ENCODE measurements at regions not wholly inside any gene's neighbourhood (a gene's known extent, or its start where the extent isn't known, plus 50 kb on each side); places are given as distances from the start of the nearest gene placed in this dataset.
"Not testable (repeated sequence)": the region's sequence is repeated elsewhere in the genome, so short reads cannot be mapped to it uniquely, and the experiment has no call there.

- not testable (repeated sequence) for DNase-seq (ENCODE audit: low read depth)
These were observed 115.7 kb upstream of the AKAP13 start for GRCh38 chr15:85264614-85265190.

GRCh38 chr15:85267158-85267857, 113.1 kb upstream of the AKAP13 start:
- DNase-seq (ENCODE audit: low read depth): not testable (repeated sequence)

- DNase-seq (ENCODE audit: low read depth): no peak
These were observed 105.9 kb upstream of the AKAP13 start for GRCh38 chr15:85274315-85275050.

DNA sequence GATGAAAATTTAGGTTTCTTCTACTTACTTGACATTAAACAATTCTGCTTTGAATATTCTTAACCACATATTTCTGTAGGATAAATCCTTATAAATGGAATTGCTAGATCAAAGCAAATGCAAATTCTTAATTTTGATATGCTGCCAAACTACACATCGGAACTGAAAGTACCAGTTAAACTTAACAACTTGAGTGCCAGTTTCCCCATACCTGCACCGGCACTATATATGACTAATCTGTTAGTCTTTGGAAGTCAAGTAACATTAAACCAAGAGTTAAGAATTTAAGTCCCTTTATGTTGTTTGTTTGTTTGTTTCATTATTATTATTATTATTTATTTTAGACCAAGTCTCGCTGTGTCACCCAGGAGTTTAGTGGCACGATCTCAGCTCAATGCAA, 103.9 kb upstream of the AKAP13 start:
- DNase-seq (ENCODE audit: low read depth): no peak

- DNase-seq (ENCODE audit: low read depth): no peak
These were observed 103.5 kb upstream of the AKAP13 start for GRCh38 chr15:85276921-85277320.

DNA sequence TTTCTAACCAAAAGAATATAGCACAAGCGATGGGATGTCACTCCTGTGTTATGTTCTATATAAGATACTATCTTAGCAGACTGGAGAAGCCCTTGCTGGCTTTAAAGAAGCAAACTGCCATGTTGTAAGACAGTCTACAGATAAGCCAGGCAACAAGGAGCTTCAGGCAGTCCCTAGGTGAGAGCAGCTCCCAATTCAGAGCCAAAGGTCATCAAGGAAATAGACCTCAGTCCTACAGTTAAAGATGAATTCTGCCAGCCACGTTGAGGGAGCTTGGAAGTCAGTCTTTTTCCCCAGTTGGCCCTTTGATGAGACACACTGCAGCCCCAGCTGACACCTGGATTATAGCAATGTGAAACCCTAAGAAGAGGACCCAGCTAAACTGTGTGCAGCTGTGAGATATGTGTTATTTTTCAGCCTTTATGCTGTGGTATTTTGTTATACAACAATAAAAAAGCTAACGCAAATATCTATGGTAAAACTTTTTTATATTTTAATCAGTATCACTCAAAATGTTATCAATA, 102.5 kb upstream of the AKAP13 start:
- no peak for DNase-seq (ENCODE audit: low read depth)

- DNase-seq (ENCODE audit: low read depth): no peak
These were observed 100.2 kb upstream of the AKAP13 start for GRCh38 chr15:85280203-85280602.

GRCh38 chr15:85281293-85281882, 99.0 kb upstream of the AKAP13 start:
- no peak for DNase-seq (ENCODE audit: low read depth)

DNA sequence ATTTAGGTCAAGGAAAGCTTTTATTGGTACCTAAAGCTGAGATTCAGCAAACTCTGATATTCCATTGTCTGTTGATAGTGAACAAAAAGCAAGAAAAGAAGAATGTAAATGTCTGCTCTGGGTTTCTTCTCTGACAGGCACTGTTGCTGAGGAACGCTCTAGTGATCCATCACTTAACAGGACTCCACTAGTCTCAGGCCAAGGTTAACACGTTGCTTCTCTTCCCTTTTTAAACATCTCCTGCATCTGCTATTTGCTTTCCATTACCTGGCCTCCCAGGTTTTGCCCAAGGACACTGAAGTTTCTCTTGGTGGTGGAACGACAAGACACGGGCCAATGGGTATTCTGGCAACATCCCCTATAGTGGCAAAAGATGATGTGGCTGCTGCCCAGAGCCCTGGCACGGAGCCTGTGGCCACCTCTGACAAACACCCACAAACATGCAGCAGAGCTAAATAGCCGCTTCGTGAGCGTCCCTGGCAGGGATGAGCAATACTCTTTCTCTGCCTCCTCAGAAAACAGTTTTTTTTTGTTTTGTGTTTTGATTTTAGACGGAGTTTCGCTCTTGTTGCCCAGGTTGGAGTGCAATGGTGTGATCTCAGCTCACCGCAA, 97.8 kb upstream of the AKAP13 start:
- DNase-seq (ENCODE audit: low read depth): no peak

- DNase-seq (ENCODE audit: low read depth): not testable (repeated sequence)
These were observed 96.6 kb upstream of the AKAP13 start for GRCh38 chr15:85283815-85284214.

DNA sequence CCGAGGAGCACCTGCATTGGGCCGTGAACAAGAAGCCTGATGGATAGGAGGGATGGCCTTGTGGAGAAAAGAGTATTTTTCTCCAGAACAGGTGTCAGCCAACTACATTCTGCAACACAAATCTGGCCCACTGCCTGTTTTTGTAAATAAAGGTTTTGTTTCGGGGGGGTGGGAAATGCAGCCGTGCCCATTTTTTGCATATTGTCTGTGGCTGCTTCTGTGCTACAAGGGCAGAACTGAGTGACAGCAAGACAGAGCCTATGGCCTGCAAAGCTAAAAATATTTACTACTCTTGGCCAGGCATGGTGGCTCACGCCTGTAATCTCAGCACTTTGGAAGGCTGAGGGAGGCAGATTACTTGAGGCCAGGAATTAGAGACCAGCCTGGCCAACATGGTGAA, 95.9 kb upstream of the AKAP13 start:
- DNase-seq (ENCODE audit: low read depth): no peak

DNA sequence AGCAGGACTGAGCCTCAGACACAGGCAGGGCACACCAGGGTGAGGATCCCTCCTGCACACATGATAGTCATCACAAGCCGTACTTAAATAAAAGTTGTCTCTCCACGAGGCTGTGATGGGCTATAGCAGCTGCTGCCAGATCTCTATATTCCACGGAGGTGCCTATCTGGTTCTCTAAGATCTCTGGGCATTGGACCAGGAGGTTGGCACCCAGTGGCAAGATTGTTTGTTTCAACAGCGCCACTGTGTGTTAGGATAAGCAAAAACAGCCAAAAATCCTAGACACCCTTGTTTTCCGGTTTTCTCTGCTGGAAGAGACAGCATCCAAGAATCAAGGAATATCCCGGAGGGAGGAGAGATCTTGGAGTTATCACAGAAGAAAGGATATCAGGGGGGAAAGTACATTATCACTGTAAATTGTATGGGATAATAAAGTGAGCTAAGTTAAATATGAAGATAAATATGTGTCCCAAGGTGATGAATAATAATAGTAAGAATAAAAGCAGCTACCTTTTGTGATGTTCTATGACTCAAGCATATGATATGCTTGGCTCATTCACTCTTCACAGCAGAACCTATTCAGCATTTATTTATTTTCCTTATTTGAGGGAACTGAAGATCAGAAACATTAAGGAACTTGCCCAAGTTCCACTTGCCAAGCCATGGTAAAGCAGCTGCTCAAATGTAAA, 90.6 kb upstream of the AKAP13 start:
- peak; percentile 10 for DNase-seq (ENCODE audit: low read depth)

- DNase-seq (ENCODE audit: low read depth): not testable (repeated sequence)
These were observed 87.8 kb upstream of the AKAP13 start for GRCh38 chr15:85292583-85292982.

DNA sequence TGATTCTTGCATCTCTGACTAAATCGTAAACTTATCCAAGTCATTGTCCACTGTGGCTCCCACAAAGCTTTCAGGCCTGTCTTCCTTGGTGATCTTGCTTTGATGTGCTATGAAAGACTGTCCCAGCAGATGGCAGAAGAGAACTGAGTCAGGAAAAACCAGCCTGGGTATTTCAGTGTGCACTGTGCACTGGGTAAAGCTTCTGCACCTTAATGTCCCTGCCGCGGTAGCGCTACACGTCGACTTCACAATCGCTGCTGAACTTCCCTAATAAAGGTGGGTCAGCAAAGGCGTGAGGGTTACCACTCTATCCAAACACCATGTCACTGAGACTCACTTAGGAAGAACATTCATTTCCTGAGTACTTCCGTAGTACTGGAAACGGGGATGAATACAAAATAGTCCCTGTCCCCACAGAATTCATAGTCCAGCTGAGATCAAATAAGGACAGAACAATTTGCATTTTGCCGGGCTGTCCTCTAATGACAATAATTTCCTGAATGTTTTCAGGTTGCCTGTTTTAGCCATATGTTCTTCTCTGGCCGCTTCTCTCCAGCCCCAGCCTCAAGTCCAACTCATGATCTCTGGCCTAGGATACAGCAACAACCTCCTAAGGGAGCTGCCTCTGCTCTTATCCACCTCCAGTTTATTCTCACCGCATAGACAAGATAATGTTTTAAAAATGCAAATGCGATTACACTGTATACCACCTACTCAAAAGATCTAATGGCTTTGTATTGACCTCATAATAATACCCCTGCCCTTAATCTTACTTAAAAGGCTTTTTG, 83.6 kb upstream of the AKAP13 start:
- peak; percentile 59 for DNase-seq (ENCODE audit: low read depth)

DNA sequence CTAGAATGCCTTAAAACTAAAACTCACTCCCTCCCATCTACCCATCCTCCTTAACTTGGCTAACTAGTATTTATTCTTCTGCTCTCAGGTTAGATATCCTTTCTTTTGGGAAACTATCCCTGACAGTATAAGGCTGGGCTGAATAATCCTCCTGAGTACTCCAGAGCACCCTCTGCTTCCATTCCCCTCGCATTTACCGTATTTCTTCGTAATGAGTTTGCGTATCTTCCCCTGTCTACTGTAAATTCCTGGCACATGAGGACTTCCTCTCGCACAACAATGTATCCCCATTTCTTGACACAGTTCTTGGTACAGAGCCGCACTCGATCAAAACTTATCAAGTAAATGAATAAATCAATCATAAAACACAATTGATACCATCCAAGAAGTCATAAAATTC, 82.9 kb upstream of the AKAP13 start:
- DNase-seq (ENCODE audit: low read depth): no peak

- no peak for DNase-seq (ENCODE audit: low read depth)
These were observed 82.0 kb upstream of the AKAP13 start for GRCh38 chr15:85298366-85298765.

DNA sequence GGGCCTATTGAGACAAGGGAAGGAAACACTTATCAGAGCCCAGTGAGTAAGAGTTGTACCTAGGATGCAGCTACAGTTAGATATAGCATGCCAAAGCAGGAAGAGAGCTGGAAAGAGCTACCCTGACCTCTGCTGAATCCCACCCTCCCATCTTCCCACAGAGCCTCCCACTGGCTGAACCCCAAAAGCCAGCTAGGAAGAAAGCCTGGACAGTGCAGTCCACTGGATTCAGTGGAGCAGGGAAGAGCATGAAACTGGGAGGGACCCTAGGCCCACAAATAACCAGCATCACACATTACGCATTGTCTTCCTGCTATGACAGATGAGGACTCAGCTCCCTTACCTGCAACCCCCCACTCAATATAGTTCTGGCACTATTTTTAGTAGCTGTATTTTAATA, 81.5 kb upstream of the AKAP13 start:
- no peak for DNase-seq (ENCODE audit: low read depth)

DNA sequence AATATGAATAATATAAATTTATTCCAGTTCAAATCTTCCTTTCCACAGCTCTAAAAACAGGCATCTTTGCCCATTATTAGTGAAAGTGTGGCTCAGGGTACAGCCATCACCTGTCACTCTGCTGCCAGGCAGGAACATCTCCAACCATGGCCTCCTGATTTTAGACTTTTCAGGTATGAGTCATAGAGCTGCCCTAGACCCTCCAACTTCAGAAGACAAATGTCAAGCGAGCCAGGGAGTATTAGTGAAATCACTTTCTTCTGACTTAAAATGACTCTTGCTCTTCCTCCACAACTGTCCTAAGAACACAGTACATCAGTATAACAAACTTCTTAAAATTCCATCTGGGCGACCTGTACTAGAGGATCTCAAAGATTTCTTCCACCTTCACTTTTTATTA, 78.1 kb upstream of the AKAP13 start:
- no peak for DNase-seq (ENCODE audit: low read depth)

- DNase-seq (ENCODE audit: low read depth): no peak
These were observed 75.4 kb upstream of the AKAP13 start for GRCh38 chr15:85305050-85305449.

- DNase-seq (ENCODE audit: low read depth): no peak
These were observed 73.3 kb upstream of the AKAP13 start for GRCh38 chr15:85306946-85307686.
